Dermis blood vessel endothelial cell (primary cell): ENCODE measurements at regions not wholly inside any gene's neighbourhood (a gene's known extent, or its start where the extent isn't known, plus 50 kb on each side); places are given as distances from the start of the nearest gene placed in this dataset.
A peak's percentile ranks its signal among the peaks of the same experiment; 100 is the strongest.
"Not testable (repeated sequence)": the region's sequence is repeated elsewhere in the genome, so short reads cannot be mapped to it uniquely, and the experiment has no call there.

ENCODE experiments used
- DNase-seq: peaks from one replicate; pipeline ENCODE4 v3.0.0; 2010

DNA sequence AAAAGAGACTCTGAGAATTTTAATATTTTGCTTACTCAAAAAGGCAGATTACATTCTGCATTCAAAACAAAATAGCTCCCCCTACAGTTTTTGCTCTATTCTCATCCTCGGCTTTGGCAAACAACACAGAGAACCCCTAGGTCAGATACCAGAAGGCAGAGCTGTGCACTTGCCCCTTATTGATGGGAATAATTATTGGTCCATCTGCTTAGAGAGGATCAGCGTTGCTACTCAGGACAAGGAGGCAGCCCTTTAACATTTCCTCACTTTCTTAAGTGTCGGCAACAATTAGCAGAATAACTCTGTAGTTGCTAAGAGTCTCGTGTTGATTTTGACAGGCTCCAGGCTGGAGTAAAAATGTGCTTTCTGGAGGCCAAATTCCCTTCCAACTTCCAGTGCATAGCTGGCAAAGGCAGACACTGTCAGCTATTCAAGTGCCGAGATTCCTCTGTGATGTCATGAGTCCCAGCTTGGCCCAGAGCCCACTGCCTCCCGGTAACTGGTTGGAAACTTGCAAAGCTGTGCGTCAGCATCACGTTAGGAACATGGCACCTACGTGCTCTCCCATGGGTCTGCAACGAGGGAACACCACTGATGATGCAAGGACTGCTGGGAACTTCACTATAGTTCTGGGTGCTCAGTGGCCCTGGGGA lies 482.7 kb upstream of the ADAMTS9 start:
- peak; percentile 89 for DNase-seq

GRCh38 chr3:65169961-65170360 lies 482.2 kb upstream of the ADAMTS9 start:
- no peak for DNase-seq

GRCh38 chr3:65168547-65168946 lies 480.7 kb upstream of the ADAMTS9 start:
- peak; percentile 89 for DNase-seq

DNA sequence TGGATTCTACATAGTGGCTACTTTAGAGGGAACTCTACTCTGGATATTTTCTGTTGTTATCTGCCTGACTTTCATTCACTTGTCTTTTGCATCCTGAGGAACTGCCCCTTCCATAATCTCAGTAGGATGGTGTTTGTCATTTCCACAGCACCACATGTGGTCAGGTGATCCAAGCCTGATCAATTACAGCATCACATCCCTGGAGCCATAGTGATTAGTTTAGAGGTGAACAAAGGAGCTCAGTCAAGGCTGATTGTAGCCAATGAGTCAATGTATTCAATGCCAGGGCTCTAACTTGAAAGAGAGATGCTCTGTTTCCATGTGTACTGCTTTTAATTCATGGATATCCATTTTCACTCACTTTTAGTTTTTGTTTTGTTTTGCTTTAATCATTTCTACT lies 478.7 kb upstream of the ADAMTS9 start:
- DNase-seq, result no peak

- DNase-seq, result no peak
These were observed 470.2 kb upstream of the ADAMTS9 start for GRCh38 chr3:65158023-65158422.

GRCh38 chr3:65153850-65154512 lies 466.2 kb upstream of the ADAMTS9 start:
- DNase-seq, result no peak

- DNase-seq, result no peak
These were observed 463.9 kb upstream of the ADAMTS9 start for GRCh38 chr3:65151666-65152065.

DNA sequence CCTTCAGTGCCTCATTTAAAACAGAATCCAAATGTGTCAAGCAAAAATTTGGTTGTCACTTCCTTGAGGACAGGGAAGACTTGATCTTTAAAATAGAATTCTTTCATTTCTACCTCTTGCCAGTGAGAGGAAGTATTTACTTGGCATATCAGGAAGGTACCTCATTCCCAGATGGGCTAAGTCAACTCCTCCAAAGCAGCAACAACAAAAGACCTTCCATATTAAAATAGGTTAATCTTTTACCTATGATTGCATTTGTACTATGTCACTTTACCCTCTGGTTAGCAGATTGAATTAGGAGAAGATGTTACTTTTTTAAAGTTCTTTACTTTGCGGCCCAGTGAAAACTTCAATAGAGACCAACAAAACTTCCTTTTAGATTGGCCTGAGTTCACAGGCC lies 462.1 kb upstream of the ADAMTS9 start:
- DNase-seq, result no peak

- no peak for DNase-seq
These were observed 460.9 kb upstream of the ADAMTS9 start for GRCh38 chr3:65148687-65149086.

DNA sequence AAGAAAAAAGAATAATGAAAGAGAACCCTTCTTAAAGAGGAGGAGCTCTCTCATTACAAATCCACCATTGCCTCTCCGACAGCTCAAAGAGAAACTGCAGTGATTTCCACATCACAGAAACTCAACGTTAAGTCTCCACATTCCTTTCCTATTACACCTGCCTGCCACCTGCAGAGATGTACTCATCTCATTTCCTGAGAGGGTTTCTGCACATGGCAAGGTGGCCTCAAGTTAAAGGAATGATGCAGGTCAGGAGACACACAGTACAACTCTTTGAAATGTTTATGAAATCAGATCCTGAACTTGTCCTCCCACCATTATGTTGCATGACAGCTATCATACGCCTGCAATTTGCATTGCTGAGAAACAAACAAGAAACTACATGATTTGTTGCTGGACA lies 458.4 kb upstream of the ADAMTS9 start:
- DNase-seq, result no peak

GRCh38 chr3:65145680-65146079 lies 457.9 kb upstream of the ADAMTS9 start:
- DNase-seq, result no peak

- no peak for DNase-seq
These were observed 457.1 kb upstream of the ADAMTS9 start for GRCh38 chr3:65144791-65145351.

GRCh38 chr3:65142456-65142855 lies 454.7 kb upstream of the ADAMTS9 start:
- no peak for DNase-seq

DNA sequence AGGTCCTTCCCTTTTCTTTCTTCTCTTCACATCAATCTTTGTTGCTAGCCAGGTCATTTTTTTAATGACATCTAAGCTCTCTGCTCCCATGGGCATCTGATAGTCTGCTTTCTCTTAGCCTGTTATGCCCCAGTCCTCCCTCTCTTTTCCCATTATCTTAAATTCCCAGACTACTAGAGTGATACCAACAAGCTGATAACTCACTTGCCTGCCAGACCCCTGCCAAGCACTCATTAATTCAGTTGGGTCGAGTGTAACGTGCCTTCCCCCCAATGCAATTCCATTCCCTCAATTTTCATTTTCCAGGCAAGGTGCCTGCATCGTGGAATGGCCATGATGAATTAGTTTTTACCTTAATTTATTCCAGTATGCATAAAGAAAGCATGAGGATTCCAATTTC lies 450.8 kb upstream of the ADAMTS9 start:
- no peak for DNase-seq

- peak; percentile 64 for DNase-seq
These were observed 446.0 kb upstream of the ADAMTS9 start for GRCh38 chr3:65133752-65134151.

DNA sequence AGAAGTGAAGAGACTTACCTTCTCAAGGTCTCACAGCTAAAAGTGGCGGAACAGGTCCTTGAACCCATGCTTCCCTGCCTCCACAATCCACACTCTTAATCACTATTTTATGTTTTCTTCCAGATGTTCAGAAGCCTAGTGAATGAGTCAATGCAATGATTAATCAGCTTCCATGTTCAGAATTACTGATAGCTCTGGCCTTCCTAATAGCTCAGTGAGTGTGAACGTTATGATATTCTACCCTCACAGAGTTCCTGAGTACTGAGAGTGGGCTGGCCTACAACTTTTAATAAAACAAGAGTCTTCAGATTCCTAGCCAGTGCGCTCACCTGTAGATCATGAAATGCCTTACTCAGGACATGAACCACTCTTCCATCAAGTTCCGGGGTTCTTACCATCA lies 443.0 kb upstream of the ADAMTS9 start:
- no peak for DNase-seq

- no peak for DNase-seq
These were observed 440.5 kb upstream of the ADAMTS9 start for GRCh38 chr3:65128346-65128745.

DNA sequence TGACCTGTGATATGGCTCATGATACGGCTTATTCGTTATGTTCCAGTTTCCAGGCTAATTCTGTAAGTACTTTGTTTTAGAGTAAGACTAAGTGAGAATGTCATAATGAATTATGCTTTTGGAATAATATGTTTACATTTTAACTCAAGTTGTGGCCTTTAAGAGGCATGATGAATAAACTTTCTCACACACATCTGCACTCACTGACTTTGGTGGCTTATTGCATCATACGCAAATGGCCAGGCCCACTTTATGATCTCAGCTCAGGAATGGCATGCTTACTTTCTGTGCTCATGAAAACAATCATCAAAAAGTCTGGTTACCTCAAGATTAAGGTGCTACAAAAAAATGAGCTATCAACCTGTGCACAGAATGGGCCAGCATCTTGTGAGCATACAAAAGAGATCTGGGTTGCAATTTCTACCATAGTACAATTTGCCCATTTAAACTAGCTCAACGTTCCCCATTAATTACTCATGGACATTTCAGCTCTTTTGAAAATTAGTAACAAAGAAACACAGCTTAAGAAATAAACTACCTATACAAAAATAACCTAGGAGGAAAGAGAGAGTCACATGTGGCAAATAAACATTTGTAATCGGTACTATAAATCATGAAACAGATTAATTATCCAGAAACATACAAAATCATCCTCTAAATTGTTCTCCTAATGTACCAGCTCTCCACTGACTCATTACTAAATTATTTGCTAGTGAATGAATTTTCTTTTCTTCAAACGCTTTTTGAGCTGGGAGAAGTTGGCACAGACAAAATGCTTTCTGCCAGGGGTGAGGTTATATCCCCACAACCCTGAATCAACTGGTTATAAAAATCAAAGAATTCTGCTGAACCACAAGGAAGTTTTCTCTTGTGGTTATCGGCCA lies 439.0 kb upstream of the ADAMTS9 start:
- peak; percentile 49 for DNase-seq

GRCh38 chr3:65120156-65120555 lies 432.4 kb upstream of the ADAMTS9 start:
- DNase-seq, result not testable (repeated sequence)

DNA sequence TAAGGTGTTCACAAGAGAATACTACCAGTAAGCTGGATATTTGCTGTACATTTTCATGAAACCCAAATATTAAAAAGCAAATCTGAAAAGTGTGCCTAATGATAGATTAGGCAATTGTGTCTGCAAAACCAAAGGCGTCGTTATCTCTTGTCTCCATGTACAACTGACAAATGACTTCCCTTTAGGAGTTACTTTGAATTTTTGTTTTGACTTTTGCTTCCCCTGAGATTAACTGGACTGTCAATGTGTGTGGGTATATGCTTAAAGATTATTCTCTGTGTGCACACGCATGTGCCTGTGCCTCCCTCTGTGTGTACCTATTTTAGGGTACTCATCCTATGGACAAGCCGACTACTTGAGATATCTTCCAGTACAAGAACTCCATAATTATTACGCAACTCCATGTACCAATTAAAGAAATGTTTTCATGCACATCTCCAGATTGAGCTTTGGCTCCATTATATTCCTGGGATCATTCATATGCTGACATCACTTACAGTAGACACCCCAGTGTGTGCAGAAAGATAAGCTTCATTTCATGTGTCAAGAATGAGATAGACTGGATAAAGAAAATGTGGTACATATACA lies 431.2 kb upstream of the ADAMTS9 start:
- no peak for DNase-seq

DNA sequence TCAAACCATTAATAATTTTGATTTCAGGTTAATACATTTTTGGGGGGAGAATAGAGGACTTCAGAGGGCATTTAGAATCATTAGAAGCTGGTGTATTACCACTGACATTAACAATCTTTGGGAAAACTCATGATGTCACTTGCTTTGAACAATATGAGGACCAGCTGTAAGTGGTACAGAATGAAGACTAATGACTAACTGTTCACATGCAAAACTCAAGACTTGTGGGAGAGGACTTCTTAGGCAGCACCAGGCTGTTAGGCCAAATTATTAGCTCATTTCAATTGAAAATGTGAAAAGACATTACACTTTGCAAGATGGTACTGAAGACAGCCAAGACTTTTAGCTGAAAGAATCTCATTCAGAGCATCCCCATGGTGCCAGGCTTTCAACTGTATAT lies 426.2 kb upstream of the ADAMTS9 start:
- DNase-seq, result no peak

- no peak for DNase-seq
These were observed 425.0 kb upstream of the ADAMTS9 start for GRCh38 chr3:65112751-65113300.

- no peak for DNase-seq
These were observed 422.9 kb upstream of the ADAMTS9 start for GRCh38 chr3:65110661-65111060.
